Breast epithelium (tissue), 3 donors: ENCODE measurements at regions not wholly inside any gene's neighbourhood (a gene's known extent, or its start where the extent isn't known, plus 50 kb on each side); places are given as distances from the start of the nearest gene placed in this dataset.

Source experiments
- CTCF ChIP-seq, 3 donors: fragments of 450-650 bp; IDR thresholded peaks; one replicate each; pipeline ENCODE4 v1.5.1; 2016 to 2017; ENCODE audit warnings: antibody characterized with exemption in 3 of 3, mild to moderate bottlenecking in 3 of 3, moderate library complexity in 3 of 3
- POLR2AphosphoS5 ChIP-seq, 3 donors: sonication (generic); formaldehyde crosslinking; IDR thresholded peaks; one replicate each; pipeline ENCODE4 v1.6.1; 2017; ENCODE audit warnings: antibody characterized with exemption in 3 of 3

GRCh38 chr6:170162775-170163404 is 128.0 kb downstream of the DLL1 start:
- TF ChIP-seq CTCF (IDR thresholded peaks at IDR 0.05) (no peak), POLR2AphosphoS5 (IDR thresholded peaks at IDR 0.05) (no peak)
